Left forelimb (tissue), 1 donor: ENCODE measurements at regions not wholly inside any gene's neighbourhood (a gene's known extent, or its start where the extent isn't known, plus 50 kb on each side); places are given as distances from the start of the nearest gene placed in this dataset.

Experiments used
- DNase-seq: peaks from one replicate; pipeline ENCODE4 v3.0.0-alpha.2; 2018; ENCODE audit warnings: low spot score

DNA sequence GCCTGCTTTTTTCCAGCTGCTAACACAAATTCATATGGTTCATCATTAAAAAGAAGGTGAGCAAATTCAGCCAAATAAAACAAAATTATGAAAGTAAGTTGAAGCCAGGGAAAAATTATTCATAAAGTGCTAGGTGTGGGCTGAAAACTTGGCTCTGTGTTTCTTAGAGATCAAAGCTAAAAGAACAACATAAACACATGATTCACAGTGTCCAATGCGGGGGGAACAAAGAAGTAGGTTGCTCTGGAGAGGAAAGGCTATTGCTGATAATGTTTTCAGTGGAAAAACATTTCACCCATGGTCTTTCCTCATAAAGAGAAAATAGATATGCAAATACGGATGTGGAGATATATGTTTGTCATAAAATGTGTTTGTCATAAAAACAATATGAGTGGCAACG lies 1691.5 kb upstream of the SLC10A2 start:
- DNase-seq = no peak

DNA sequence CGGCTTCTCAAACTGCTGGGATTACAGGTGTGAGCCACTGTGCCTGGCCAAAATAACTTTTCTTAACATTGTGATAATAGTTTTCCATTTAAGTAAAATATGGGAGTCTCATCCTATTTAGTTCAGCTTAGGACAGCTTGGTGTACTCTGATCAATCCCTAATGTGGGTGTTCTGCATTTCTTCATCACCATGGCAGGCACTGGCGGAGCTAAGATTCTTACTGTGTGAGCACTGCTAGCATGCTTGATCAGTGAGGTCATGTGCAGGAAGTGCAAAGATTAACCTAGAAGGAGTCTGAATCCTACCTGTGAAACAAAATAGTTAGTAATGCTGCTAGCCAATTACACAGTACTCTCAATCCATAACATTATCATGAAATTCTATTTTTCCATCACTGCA lies 1684.2 kb upstream of the SLC10A2 start:
- no peak for DNase-seq

DNA sequence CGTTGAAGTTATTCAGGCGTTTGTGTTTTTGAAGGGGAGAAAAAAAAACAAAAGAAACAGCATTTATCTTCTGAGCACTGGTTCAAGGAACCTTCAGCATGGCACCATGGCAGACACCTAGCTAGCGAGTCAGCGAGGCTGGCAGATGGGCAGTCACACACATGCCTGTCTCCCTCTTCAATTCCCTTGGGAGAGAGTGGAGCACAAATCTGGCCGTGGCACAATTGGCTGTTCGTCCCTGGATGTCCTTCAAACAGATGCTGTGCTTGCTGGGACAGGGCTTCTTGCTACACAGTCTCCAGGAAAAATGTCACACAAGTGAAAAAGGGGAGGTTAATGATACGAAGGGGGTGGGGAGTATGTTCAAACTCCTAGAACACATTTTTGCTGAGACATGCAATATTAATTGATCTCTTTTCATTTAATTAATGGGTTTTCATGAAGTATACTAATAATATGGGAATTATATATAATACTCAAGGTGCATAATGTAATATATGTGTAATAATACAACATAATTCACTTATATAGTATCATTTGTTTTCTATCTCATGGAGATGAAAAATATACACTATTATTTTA lies 1674.5 kb upstream of the SLC10A2 start:
- no peak for DNase-seq

DNA sequence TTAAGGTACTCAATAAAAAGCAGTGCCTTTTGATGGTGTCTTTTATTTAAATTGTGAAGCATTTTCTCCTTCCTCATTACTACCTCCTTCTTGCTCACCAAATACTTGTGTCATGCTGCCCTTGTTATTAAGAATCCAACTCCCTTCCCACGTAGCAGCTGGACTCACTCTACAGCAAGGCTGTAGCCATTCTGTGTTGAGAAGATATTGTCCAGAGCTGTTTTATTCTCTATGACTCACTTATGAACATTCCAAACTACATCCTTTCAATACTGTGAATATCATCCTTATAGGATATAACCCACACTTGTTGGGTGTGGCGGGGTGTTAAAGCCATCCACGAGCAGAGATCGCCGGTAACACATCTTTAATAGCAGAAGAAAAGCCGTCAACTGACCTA lies 1671.5 kb upstream of the SLC10A2 start:
- no peak for DNase-seq

DNA sequence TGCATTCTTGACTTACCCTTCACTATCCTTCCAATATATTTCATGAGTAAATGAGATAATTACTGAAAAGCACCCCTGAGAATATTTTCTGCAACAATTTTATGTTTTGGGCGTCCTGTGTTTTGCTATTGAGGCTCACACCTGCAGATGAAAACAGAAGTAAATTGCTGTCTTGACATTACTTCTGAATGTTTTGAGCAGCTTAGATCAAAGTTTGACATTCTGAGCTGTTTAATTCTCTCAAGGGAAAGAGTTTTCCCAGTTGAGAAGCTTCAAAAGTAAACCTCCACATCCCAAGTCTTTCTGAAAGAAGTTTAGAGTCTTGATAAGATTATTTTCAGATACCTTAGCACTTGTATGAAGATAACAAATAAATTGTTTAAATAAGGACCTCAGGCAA lies 1667.2 kb upstream of the SLC10A2 start:
- no peak for DNase-seq

DNA sequence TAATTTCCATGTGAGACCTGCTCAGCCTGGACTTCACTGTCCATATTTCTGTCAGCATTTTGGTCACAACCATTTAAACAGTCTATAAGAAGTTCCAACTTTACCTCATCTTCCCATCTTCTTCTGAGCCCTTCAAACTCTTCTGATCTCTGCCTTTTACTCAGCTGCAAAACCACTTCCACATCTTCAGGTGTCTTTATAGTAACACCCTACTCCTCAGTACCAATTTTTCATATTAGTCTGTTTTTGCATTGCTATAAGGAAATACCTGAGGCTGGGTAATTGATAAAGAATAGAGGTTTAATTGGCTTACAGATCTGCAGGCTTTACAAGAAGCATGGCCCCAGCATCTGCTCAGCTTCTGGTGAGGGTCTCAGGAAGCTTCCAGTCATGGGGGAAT lies 1648.9 kb upstream of the SLC10A2 start:
- no peak for DNase-seq

DNA sequence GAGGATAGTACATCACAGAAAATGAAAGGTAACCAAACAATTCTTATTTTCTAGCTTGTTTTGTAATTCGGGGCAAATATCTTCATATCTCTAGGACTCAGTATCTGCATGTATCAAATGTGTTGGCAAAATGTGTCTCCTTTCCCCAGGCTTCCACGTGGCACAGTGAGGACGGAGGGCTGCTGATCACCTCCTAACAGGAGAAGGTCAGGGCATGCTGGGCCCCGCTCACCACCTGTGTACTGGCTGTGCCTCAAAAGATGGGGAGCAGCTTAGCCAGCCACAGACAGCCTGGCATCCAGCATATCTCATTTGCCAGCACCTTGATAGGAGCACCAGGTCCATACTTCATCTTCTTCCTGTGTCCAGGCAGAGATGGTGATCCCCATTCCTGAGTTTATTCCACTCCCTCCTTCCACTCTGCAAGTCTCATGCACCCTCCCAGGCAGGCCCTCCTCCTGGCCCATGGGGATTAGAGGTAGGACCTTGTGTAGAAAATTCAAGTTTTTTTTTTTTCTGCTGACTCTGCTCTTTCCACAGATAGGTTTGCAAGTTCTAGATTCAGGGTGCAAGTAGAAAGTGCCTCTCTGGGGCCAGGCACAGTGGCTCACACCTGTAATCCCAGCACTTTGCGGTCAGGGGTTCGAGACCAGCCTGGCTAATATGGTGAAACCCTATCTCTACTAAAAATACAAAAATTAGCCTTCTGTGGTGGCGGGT lies 1639.0 kb upstream of the SLC10A2 start:
- no peak for DNase-seq

DNA sequence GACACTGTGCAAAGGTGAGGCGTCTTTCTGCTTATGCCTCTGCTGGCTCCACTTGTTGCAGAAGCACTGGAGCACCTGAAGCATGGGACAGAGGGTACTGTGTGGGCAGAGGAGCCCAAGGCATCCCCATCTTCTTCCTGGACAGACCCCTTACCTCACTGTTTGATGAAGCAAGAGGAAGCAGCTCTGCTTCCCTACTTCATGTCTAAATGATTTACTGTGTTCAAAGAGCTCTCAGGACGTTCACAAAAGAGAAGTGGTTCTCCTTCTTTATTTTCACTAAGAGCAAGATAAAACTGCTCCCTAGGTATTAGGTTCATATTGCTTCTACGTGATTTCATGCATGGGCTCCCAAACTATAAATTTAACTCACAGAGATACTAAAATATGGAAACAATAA lies 1635.4 kb upstream of the SLC10A2 start:
- no peak for DNase-seq

DNA sequence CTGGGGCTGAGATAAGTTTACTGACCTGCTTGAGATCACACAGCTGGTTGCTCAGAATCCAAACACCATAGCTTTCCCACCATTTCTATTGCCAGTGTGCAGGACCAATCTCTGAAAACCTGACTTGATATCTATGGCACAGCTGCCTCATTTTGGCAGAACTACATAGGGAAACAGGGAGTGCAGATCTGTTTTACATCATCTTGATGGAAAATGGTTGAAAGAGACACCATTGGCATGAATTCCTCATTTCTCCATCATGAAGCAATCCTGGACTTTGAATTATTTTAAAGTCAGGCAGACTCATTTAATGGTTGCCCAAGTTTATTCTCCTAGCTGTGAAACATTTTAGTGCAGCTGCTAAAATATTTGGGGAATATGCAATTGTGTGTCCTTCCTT lies 1628.2 kb upstream of the SLC10A2 start:
- no peak for DNase-seq

DNA sequence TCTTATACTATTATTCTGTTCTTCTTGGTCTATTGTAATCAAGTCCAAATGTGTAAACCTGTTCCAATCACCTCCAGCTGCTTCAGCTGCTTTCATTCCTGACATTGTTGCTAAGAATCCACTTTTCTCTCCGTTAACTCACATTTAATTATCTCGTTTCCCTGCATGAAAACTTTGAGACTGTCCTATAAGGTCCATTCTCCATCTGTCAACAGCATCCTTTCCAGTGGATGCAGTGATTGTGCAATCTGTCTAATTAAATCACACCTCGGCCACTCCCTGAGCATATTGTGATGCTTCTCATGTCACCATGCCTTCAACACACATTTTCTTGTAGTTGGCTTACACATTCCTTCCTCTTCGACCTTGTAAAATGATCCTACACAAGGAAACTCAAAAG lies 1626.9 kb upstream of the SLC10A2 start:
- DNase-seq = no peak

DNA sequence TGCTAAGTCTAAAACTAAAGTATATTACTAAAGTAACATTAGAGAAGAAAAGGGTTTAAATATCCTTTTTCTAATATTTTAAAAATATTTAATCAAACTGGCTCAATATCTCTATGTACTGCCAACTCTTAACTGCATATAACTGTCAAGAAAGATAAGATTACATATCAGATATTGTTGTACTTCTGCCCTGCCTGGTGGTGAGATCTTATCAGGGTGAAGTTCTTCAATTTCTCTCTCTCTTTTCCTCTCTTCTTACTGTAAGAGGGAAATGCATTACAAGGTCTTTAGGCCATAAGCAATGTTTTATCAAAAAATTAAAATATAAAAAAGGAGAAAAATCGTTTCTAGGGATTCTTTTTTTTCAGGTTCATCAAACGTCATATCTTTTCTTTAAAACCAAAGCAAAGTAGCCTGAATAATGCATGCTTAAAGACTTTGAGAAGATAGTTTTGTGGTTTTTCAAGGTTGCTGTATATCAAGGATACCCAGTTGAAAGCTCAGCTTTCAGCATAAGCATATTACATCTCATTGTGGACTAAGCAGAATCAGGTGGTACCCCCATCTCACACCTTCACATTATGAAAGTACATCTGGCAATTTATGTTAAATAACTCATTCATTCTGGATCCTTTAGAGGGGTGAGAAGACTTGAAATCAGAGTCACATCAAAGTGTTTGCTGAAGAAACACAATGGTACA lies 1625.7 kb upstream of the SLC10A2 start:
- no peak for DNase-seq

DNA sequence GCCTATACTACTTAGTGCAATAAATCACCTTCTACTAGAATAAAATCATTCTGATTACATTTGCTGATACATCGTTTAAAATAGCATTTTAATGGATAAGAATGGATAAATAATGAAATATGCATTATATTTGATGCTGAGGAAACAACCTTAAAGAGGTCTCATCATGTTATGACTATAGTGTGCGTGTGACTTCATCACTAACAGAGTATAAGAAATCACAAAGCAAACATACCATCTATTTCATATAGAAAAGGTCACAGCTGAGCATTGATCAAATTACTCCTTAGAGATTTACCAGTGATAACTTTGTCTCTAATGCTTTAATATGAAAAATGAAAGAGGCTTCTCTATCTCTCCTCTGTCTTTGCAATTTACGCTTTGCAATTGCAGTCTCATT lies 1620.3 kb upstream of the SLC10A2 start:
- no peak for DNase-seq

DNA sequence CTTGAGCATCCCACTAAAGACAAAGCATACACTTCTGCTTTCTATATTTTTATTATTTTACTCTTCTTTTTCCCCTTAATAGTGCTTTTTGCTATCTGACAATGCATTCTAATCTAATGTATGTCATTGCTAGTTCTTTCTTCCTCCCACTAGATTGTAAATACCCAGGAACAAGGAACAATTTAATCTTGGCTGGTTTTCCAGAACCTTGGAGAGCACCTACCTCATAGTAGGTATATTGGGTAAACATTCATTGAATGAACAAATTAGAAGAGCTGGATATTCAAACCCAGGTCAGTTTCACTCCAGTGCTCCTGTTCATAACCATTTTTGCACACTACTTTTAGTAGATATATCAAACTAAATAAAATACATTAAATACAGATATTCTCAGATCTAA lies 1617.6 kb upstream of the SLC10A2 start:
- no peak for DNase-seq

DNA sequence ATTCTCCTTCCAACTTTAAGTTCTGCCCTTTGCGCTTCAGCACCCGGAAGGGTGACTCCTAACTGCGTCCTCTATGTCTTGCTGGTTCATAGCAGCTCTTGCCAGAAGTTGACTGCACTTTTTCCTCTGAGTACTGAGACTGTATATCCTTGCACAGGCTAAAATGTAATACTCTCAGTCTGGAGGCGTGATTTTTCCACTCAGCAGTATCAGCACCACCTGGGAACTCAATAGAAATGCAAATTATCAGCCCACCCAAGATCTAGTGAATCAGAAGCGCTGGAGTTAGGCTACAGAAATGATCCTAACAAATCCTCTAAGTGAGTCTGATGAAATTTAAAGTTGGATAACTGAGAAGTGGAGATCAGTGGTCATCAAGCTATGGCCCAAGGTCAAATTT lies 1611.9 kb upstream of the SLC10A2 start:
- DNase-seq = no peak

DNA sequence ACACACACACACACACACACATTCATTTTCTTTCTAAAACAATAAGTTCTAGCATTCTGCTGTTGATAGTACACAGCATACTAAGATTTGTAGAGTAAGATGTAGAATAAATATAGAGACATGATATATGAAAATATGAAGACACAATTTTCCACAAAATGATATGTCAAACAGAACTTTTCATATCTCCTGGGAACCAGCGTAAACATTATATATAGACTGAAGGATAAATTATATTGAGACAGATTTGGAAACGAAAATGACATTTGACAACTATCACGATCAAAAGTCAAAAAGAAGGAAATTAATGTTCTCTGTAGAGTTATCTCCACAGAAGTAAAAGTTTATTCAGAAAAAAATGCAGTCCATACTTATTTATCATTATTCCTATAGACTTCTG lies 1605.7 kb upstream of the SLC10A2 start:
- no peak for DNase-seq

DNA sequence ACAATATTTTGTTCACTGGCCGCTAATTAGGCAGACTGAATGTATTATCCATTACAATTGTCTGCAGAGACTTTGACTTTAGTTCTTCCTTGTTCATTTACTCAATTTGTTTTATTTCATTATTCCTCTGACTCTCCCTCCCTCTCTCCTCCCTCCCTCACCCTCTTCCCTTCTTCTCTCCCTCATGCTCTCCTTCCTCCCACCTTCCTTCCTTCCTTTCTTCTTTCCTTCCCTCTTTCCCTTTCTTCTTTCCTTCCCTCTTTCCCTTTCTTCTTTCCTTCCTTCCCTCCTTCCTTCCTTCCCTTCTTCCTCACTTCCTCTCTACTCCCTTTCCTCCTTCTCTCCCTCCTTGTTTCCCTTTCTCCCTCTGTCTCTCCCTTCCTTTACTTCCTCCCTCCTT lies 1591.0 kb upstream of the SLC10A2 start:
- no peak for DNase-seq

DNA sequence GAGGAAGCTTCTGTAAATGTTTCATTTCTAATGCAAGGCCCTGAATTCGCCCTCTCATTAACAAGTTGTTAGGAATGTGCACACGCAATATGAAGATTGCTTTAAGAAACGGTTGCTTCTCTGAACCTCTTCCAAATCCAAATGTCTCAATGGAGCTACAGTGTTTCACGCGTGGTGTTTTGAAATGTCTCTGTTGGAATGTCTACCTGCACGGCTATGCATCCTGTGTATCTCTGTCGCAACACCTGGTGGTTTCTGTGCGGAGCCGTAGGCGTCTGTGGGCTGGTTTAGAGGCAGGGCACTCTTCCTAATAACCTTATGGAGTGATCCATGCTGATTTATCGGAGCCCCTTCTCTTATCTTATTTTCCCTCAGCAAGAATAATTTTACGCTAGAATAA lies 1584.2 kb upstream of the SLC10A2 start:
- no peak for DNase-seq

DNA sequence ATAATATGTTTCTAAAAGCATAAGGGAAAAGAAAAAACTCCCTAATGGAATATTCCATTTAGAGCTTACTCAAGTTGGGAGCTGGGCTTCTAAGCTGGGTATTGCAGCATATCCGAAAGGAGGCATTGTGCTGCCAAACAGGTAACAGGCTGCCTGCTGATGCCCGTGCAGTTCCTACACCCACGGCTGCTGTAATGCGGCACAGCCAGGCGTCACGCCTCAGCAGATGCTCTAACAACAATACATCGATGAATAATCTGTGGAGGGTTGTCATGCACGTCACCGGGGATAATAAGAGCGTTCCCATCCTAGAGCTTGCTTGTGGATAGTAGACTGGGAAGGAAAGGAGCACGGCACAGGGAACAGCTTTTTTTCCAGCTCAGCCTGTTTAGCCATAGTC lies 1582.1 kb upstream of the SLC10A2 start:
- no peak for DNase-seq

DNA sequence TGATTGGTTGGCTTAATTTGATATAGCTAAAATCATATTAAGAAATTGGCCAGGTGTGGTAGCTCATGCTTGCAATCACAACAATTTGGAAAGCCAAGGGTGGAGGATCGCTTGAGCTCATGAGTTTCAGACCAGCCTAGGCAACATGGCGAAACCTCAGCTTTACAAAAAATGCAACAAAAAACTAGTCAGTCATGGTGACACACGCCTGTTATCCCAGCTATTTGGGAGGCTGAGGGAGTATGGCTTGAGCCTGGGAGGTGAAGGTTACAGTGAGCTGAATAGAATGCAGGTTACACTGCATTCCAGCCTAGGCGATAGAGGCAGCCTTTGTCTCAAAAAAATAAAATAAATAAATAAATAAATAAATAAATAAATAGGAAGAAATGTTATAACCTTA lies 1579.6 kb upstream of the SLC10A2 start:
- DNase-seq = no peak

DNA sequence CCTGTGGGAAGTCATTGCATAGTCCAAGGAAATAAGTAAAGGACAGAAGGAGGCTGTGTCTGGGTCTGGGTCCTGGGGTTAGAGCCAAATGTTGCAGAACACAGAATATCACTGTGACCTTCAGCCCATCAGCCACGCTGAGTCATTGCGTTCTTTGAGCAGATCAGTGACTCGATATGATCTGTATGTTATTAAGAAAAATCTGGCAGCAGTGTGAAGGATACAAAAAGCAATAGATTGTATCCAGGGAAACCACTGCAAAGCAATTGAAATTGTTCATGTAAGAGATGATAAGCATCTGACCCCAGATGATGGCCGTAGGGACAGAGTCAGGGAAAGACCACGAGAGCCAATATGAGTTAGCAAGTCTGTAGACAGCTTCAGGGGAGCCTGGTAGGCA lies 1575.1 kb upstream of the SLC10A2 start:
- no peak for DNase-seq

DNA sequence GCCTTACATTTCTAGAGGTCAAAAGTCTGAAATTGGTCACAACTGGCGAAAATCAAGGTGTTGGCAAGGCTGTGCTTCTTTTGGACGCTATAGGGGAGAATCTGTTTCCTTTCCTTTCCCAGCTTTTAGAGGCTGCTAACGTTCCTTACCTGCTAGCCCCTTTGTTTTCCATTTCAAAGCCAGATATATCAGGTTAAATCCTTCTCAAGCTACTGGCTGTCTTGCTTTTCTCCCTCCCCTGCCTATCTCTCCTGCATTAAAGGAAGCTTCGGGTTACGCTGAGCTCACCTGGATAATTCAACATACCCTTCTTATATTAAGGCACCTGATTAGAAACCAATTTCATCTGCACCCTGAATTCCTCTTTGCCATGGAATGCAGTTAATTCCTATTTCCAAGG lies 1569.7 kb upstream of the SLC10A2 start:
- no peak for DNase-seq

DNA sequence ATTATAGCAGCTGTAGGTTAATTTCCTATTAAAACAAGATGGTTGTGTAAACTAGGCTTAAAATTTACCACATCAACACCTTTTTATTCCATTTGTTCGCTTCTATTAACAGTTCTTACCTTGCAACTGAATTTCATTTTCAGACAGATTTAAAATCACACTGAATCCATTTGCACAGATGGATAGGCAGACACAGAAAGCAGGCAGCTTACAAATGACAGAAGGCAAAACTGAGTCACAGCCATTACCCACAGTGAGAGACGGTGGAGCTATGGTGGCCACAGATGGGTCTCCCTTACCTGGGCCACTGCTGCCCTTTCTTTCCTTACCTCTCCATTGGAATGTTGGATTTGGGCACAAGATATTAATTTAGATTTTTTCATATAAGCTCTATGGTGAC lies 1567.8 kb upstream of the SLC10A2 start:
- DNase-seq = no peak

DNA sequence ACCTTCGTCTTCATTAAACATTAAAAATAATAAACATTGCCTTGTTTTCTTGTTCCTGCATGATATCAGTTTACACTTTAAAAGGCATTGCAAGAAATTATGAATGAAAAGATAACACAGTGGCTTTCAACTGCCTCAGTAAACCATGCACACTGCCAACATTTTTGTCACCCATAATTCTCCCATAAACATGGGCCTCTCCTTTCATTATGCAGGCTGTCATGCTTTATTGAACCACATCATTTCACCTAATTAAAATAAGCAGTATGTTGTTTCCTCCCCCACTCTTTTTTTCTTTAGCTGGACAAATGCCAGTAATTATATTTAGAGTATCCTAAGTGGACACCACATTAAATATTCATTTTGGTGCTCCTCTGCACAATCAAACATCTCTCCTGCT lies 1566.5 kb upstream of the SLC10A2 start:
- DNase-seq = no peak

DNA sequence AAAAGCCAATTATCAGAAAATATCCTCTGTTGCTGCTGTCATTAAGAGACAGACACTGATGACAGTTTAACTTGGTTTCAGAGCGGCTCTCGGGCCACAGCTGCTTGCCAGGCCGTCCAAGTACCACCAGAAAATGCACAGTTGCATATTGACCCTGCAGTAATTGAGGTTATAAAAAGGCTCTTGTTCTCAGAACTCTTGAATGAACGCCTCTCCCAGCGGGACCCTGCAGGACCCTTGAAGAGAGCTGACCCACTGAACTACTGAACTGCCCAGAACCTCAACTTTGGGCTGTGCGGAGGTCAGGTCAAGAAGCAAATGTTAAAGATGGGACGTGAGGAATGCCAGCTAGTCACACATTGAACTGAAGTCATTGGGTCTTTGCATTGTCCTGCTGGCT lies 1559.0 kb upstream of the SLC10A2 start:
- no peak for DNase-seq
